Suppressor macrophage treated with lipopolysaccharide for 1 hour (primary cell): ENCODE measurements at regions not wholly inside any gene's neighbourhood (a gene's known extent, or its start where the extent isn't known, plus 50 kb on each side); places are given as distances from the start of the nearest gene placed in this dataset.

Source experiments
- DNase-seq, 3 donors: peaks; one replicate each; pipeline ENCODE4 v3.0.0-alpha.2; 2020 to 2022

DNA sequence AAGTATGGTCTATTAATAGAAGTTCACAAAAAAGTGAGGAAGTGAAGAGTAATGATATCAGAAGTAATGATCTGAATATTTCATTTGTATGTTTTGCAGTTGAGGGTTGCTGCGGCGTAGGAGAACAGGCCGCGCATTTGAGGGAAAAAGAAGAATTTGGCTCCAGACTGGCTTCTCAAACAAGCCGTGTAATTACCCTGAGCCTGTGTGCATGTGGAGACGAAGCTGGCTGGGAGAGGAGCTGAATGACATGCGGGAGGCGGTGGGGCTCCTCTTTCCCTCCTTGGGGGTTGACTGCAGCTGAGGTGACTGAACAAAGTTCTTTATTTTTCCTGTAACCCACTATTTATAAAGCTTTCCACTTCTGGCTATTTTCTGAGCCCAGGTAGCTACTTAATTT, 115.5 kb upstream of the AFDN start:
- DNase-seq, result no peak

DNA sequence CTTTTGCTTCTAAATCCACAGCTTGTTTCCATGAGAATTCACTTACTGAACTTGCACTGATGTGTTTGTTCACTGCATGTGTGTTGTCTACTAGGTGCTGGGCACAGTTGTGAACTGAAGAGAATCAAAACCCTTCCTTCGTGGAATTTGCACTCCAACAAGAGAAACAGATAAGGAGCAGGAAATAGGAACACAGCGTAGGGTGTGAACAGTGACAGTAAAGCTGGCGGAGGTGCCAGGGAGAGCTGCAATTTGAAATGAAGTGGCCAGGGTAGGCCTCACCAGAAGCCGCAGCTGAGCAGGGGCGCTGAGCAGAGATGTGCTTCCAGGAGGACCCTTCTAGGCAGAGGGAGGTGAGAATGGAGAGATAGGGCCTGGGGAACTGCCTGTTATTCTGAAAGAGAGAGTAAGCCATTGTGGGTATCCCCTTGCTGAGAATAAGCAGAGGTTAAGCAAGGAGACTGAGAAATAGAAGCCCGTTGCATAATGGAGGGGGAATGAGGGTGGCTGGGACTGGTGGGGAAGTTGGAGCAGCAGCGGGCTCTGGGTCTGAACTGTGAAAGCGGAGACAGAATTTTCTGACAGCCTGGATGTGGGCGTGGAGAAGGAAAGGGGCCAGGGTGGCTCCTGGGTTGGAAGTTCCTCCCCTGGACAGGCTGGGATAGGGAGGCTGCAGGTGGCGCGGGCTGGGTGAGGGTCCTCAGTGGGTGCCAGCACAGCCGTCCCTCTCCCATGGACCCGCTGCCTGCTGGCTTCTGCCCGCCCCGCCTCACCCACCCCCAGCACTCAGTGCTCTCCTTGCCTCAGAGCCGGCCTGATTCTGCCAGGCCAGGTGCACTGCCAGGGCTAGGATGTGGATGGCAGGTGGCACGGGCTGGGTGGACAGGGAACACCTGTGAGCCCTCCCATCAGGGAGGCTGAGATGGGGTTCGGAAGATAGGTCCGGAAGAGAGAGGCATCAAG, 114.7 kb upstream of the AFDN start:
- DNase-seq, result peak; percentile 30 to 56 (median 39)

DNA sequence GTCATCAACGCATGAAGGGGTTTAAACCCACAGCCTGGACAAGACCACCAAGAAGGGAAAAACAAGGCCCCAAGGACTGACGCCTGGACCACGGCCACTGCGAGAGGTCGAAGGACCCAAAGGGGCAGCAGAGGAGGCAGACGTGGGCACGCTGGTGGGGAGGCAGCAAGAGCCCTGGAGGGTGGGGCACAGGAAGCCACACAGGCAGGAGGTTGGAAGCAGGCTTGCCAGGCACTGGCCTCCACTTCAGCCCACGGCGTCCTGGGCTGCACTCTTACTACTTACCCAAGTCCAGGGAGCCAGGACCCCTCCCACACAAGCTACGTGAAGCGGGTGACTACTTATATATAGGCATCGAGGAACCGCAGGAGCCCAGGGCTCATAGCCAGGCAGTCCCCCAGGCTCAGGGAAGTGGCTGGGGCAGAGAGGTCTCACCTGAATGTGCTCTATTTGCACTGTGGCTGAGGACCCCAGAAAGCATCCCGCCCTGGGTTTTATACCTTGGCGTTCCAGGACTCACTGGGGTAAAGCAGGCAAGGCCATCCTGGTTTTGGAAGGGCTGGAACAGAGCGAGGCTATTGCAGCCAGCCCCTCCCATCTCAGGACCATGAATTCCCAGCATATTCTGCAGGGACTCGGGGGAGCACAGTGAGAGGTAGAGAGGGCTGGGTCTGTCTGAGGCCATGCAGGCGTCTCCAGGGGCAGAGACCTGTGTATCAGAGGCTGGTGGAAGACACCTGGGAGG, 113.8 kb upstream of the AFDN start:
- no peak for DNase-seq

DNA sequence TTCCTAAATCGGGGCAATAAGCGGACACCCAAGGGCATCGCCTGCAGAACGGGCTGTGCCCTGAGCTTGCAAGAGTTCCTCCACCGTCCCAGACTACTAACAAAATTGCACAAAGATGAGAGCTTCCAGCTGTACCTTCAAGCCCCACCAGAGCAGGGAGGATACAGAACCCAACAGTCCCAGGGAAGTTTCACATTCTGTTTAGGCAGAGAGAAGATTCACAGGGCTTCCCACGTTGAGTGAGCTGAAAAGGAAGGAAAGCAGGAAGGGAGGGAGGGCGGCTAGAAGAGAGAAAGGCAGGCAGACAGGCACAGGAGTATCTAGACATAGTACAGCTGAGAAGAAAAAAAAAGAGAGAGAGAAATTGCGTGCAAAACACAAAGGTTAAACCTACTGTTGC, 112.6 kb upstream of the AFDN start:
- DNase-seq, result no peak

DNA sequence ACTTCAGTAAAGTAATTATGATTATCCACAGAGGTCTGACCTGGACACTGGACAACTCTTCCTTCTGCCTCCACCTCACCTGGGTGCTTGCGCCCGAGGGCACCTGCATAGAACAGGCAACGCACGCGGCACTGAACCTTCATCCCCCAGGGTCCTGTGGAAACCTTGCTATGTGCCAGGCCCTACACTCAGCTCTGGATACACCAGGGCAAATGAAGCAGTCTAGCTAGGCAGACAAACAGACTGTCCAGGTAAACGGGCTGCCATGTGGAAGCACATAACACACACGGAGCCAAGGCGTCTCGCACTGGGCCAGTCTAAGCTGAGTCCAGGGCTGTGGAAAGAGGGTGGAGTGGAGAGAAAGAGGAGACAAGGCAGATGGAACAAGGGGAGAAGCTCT, 109.3 kb upstream of the AFDN start:
- DNase-seq, result no peak

DNA sequence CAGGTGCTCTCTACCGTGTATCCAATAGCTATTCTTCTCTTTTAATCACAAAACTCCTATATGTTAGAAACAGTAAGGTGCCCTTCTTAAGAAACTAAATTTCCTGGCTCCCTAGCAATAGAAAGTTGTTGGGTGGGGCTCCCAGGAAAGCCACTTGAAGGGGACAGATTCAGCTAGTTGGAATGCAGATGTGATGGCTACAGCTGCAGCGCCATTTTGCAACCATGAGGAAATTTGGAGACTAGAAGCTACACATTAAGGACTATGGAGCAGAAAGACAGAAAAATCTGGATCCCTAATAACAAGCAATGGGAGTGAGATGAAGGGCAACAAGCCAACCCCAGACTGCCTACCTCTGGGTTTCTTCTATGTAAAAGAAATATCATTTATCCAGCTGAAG, 108.8 kb upstream of the AFDN start:
- no peak for DNase-seq

DNA sequence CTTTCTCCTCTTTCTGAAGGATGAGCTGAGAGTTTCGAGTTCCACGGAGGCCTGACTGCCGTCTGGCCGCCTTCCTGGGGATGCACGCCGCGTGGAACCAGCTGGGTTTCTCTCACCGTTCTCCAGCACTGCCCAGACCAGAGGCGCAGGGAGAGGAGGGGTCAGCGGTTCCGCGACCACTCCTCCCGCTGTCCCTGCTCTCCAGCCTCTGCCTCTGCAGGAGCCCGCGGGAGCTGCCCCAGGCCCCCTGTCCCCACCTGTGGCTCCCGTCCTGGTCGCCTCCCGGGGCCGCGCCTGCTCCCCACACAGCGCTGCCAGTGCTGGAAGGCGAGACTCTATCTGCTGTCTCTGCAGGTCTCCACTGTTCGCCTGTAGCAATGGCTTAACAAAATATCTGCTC, 106.8 kb upstream of the AFDN start:
- DNase-seq, result no peak

DNA sequence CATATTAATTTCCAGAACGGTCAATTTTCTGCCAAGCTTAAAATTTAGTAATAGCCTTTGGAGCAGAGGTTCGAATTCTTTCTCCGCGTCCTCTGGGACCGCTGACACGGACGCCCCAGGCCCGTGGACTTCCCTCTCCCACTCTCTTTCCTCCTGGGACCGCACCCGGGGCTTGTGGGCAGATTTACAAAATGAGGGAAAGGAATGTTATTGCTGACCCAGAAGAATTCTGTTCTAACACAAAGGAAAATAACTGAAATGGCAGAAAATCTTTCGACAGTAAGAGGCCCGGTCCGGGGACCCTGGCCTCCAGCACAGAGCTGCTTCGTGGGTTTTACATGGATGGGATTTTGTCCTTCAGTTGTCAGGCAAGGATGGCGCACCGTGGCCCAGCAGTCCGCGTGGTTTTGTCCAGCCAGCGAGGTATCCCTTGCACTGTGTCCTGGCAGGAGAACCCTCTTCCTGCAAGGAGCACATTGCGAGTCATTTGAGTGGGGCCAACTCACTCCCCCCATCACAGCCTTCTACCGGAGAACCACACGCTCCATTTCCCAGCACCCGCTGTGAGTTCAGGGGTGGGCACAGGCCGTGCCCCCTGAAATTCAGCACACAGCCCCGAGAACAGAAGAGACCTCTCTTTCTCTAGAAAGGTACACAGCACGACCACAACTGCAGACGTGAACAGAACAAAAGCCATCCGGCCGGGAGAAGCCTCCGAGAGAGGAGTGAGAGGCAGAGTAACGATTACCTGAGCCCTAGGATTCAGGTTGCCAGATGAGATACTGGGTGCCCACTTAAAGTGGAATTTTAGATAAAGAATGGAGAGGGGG, 106.0 kb upstream of the AFDN start:
- DNase-seq, result no peak

DNA sequence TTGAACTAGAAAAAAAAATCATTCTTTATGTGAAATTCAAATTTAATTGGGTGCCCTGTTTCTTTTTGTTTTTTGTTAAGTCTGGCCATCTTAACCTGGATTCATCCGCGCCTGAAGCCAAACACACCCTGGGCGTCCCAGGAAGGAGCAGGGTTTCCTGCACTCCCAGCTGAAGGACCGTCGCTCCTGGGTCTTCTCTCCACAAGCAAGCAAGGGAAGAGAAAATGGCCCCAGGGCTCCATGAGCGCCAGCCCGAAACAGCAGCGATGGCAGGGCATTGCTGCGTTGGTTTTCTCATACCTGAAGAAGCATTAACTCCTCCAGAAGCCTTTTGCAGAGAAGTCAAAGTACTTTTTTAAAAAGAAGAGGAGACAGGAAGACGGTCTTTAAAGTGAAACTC, 105.4 kb upstream of the AFDN start:
- no peak for DNase-seq

DNA sequence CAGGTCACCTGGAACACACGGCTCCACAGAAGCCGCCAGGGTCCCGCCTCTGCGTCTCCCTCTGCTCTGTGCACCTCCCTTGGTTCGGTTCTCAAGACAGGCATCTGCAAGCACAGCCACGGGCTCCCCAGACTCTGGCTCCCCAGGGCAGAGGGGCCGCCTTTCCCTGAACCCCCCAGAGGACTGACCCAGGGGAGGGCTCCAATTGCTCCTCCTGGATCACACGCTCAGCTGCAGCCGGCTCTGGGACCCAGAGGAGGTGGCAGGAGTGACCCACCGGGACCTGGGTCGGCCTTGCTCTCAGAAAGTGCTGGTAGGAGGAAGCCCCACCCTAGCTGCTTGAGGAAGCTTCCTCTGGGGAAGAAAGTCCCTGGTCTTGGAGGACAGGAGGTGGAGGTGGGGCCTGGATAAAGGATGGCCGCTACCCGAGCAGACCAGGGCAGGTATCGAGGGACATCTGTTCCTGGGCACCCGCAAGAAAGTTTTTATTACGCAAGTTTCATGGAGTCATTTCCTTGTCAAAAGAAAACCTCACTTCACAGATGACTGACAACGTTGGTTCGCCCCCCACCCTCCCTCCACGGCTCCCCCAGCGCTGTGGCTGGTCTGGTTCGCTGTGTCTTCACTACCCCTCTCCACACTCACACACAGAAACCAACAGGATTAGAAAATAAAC, 103.9 kb upstream of the AFDN start:
- no peak for DNase-seq

DNA sequence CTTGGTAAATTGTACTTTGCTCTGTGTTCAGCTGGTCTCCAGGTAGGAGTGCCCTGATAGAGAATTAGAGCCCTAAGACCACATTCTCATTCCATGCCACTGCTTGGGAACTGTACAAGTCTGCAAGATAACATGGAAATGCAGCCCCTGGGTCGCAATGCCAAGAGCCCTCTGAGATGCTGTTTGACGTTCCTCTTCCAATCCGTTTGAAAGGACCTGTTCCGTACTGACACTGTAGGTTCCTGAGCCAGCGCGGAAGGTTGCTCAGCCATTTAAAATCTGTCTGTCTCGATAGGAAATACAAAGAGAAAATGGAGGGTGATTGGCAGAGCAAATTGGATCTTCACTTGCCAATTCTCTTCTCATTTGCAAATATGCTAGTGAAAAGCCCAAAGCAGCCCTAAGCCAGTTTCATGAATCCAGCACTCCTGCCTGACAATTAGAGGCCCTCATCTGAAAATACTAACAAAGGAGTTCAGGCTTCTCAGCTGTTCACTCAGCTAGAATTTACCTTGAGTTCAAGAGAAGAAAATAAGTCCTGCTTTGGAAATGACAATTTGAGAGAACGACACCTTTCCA, 100.6 kb upstream of the AFDN start:
- no peak for DNase-seq

DNA sequence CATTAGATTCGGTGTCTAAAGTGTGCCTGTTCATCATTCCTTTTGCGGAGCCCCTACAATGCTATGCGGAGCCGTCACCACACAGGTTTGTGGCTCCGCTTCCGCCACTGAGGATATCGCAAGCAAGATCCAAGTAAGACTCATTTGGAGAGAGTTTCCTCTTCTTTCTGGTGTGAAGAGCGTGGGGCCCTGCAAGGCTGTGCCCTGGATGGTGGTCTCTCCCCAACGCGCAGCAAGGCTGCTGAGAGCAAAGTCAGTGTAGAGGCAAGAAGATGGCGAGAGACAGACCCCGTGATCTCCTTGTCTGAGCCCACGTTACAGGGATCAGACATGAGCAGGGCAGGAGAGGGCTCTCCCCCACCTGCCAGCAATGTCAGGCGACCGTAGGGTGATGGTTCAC, 96.3 kb upstream of the AFDN start:
- no peak for DNase-seq

DNA sequence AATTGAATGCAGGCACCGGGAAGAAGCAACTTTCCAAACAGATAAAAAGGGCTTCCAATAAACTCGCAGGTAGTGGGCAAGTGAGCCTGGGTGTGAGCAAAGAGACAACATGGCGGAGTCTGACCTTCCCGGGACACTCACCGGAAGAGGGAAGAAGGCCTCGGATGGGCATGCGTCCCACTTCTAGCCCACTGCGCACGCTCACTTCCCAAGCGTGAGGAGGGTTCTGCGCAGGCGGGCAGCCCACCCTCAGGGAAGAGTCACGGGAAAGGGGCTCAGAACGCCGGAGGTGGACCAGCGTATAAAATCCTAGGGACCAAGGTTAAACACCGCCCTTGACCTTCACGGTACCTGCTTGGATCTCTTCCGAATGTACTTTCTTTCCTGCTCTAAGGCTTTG, 95.5 kb upstream of the AFDN start:
- DNase-seq, result no peak

DNA sequence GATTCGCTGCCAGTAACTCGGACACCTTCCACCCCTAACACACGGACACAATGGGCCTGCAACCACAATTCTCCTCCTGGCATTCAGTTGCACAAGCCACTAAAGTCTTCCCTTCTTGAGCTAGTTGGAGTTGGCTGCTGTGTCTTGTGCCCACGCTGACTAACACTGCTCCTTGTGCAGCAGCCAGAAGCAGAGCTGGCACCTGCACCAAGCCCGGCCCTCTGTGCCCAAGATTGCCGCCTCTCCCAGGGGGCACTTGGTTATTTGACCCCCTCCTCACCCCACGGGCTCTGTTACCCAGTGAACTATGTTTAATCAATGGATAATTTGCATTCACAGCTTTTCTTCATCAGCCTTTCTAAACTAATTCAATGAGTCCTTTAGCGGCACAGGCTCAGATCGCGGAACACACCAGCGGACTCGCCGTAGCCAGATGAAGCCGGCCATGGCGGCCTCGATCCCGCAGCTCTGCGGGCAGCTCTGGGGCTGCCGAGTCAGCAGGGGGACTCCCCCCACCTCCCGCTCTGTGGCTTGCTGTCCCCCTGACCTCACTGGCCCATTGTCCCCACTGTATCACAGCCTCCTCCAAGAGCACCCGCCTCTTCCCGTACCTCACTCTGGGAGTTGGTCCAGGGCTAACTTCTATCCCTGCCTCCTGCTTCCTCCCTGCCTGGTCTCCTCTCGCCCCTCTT, 94.8 kb upstream of the AFDN start:
- DNase-seq, result no peak

DNA sequence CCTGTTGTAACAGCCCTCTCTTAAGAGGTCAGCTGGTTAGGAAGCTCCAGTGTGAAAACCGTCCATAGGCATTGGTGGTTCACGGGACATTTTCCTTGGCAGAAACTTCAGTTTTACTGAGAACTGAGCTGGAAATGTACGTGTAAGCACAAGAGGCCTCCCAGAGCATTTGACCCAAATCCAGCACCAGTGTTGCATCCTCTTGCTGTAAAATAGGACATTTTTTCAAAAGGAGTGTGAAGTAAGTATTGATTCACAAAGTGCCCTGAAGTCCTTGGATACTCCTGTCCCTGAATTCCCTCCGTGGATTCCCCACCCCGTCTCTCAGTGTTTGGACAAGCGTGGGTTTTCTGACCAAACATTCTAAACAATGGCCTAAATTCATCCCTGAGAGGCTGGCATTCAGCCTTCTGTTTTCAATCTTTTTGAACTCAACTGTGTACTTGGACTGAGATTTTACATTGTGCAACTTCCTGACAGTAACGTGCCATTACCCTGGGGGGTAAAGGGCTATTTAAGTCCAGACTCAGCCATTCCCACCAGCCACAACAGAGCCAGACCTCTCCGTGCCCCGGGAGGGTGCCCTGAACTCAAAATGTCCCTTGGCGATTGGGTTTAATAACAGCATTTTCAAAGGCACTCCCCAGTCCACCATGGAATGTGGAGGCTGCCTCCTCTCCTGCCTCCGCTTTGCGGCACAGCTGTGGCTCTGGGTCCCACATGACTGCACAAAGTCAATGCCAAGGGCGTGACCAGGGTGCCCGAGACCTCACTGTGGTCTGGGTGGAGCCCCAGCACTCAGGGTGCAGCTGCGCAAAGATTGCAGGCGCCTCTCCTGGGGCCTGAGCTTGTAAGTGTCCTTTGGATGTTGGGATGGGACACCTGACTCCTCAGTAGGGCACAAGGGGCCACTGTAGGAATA, 92.7 kb upstream of the AFDN start:
- no peak for DNase-seq

DNA sequence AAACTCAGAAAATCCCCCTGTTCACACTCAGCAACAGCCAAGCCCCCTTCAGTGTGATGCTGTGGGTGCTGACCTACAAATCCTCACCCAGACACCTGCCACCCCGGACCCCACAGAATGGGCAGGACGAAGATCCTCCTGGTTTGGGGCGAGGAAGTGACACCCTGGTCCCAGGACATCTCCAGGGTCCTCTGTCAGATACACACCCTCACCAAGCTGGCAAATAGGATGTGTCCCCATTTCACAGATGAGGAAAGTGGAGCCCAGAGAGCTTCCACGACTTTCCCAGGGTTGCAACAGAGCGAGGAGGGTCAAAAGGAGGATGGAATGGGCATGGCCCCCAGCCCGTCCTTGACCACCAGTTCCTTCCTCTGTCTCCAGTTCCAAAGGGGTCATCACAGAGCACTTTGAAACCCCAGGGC, 92.0 kb upstream of the AFDN start:
- DNase-seq, result no peak

DNA sequence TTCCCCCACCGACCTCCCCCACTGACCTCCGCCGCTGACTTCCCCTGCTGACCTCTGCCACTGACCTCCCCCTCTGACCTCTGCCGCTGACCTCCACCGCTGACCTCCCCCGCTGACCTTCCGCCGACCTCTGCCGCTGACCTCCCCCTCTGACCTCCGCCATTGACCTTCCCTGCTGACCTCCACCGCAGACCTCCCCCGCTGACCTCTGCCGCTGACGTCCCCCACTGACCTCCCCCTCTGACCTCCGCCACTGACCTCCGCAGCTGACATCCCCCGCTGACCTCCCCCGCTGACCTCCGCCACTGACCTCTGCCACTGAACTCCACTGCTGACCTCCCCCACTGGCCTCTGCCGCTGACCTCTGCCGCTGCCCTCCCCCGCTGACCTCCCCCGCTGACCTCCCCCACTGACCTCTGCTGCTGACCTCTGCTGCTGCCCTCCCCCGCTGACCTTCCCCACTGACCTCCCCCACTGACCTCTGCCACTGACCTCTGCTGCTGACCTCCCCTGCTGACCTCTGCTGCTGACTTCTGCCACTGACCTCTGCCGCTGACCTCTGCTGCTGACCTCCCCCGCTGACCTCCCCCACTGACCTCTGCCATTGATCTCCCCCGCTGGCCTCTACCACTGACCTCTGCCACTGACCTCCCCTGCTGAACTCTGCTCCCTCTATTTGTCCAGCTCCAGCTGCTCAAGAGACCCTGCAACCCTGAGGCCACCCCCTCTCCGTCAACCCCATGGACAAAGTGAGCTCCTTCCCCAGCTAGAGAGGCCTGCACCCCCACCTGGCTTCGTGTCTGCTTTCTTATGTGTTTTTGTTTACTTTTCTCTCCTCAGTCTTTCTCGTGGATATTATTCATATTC, 91.4 kb upstream of the AFDN start:
- no peak for DNase-seq

DNA sequence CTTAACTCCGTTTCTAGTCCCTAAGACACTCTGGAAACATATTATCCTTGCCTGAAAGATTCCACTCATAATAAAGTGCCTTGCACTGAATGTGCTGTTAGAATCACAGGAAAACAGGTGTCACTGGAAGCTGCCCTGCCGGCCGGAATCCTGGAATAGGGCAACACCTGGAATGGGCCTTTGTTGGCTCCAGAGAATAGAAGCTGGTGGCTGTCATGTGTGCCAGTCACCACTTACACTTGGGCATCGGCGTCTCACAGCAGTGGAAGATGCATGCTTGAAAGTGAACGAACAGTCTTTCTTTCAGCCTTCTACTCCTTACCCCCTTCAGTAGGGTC, 90.8 kb upstream of the AFDN start:
- no peak for DNase-seq

DNA sequence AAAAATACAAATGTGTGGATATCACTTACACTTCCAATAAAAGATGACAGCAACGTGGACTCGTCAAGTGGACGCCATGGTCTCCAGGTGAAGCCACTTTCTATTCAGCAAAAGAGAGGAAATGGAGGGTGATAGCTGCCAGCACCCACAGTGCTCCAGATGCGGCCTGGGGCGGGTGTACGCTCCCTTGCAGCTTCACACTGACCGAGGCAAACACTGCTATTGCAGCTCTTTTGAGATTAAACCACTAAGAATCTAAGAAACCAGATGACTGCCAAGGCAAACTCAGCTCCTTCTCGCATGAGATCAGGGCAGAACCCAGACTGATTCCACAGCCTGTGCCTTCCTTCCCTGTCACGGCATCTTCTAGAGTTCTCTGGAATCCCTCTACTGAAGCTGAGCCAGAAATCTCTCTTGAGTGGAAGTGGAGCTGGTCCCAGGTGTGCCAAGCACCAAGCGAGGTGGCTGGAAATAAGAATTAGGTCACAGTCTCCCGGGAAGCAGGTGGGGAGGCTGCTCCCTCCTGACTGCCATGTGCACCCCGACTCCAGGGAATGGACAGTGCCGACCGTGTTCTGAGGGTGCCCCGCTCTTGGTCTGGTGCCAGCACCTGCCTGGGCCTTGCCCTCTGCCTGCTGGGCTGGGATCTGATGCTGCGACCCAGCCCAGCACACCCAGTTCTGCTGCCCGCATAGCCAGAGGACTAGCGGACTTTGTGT, 90.1 kb upstream of the AFDN start:
- no peak for DNase-seq
